Astrocyte of the spinal cord (primary cell): ENCODE measurements at regions not wholly inside any gene's neighbourhood (a gene's known extent, or its start where the extent isn't known, plus 50 kb on each side); places are given as distances from the start of the nearest gene placed in this dataset.

Source experiments
- DNase-seq: peaks from one replicate; pipeline ENCODE4 v3.0.0; 2011; ENCODE audit warnings: low read depth, low spot score
- H3K4me3 ChIP-seq: 2 replicates; pipeline ENCODE4 v1.5.1; 2011; ENCODE audit warnings: low read depth, mild to moderate bottlenecking, low read length, moderate library complexity
- CTCF ChIP-seq: IDR thresholded peaks from 2 replicates; pipeline ENCODE4 v1.5.1; 2012; ENCODE audit warnings: low read depth, mild to moderate bottlenecking, low read length, inconsistent platforms
- in situ Hi-C: cut with HindIII; loops from 2 replicates; pipeline ENCODE4 v1.10.0; 2017; ENCODE audit warnings: low sequenced_read_pairs

GRCh38 chr3:188964957-188965356 lies 206.8 kb upstream of the TPRG1 start:
- DNase-seq, result no peak
- in situ Hi-C loops, result no loop called here
- H3K4me3 ChIP-seq, result no peak overlapping the region
- TF ChIP-seq CTCF, result no peak

GRCh38 chr3:188972310-188972709 lies 199.5 kb upstream of the TPRG1 start:
- DNase-seq, result no peak
- in situ Hi-C loops, result no loop called here
- TF ChIP-seq CTCF, result no peak
- H3K4me3 ChIP-seq, result no peak overlapping the region

- in situ Hi-C loops, result no loop called here
- DNase-seq, result peak; percentile 86
- TF ChIP-seq CTCF, result no peak
Measured at GRCh38 chr3:188974856-188975599, 196.7 kb upstream of the TPRG1 start.

GRCh38 chr3:188975600-188976314 lies 196.0 kb upstream of the TPRG1 start:
- H3K4me3 ChIP-seq, result no peak overlapping the region
- peak; percentile 47 for DNase-seq
- TF ChIP-seq CTCF, result no peak
- in situ Hi-C loops, result no loop called here

More at GRCh38 chr3:188974856-188975599, 196.7 kb upstream of the TPRG1 start:
- no peak overlapping the region for H3K4me3 ChIP-seq

- H3K4me3 ChIP-seq, result no peak overlapping the region
- no peak for DNase-seq
- TF ChIP-seq CTCF, result no peak
- in situ Hi-C loops, result no loop called here
Measured at GRCh38 chr3:188976407-188976806, 195.4 kb upstream of the TPRG1 start.

GRCh38 chr3:188978421-188979171 lies 193.2 kb upstream of the TPRG1 start:
- DNase-seq, result peak; percentile 83
- in situ Hi-C loops, result no loop called here
- no peak for TF ChIP-seq CTCF
- H3K4me3 ChIP-seq, result no peak overlapping the region
